Stimulated activated naive CD8-positive, alpha-beta T cell treated with anti-CD3 and anti-CD28 coated beads, Interleukin-15, Interleukin-2, amounts not matched to agents 100 U/mL and 50 U/mL, for 24 hours (primary cell): ENCODE measurements at regions not wholly inside any gene's neighbourhood (a gene's known extent, or its start where the extent isn't known, plus 50 kb on each side); places are given as distances from the start of the nearest gene placed in this dataset.
A peak's percentile ranks its signal among the peaks of the same experiment; 100 is the strongest.

Source experiments
- ATAC-seq: fragments of 150-1000 bp; cut with Tn5 transposase; one replicate; pipeline ENCODE4 v1.10.0; 2021
- DNase-seq: peaks from one replicate; pipeline ENCODE4 v3.0.0; 2021

DNA sequence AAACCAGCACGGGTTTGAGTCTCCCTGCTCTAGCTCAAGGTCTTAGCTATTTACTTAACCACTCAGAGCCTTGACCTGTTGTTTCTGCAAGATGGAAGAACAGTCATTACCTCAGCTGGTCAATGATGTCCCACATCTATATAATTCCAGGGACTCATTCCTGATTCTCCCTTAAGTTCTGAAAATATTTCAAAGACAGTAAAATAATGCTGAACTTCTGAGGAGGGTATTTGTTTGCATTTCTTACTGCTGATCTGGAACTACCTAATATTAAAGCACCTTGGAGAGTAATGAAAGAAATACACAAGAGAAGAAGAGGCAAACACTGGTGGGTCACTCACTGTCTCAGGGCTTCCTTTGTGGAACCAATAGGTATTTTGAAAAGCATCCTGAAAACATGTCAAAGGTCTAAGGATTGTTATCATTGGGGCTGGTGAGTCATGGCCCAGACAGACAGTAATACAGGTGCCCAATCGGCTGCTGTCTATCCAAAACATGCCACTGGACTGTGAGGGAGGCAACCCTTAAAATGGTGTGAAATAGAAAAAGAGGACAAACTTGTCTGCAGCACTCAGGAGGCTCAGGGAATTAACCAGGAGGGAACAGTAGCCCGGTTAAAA is 88.7 kb upstream of the EGLN3 start:
- DNase-seq (no peak), ATAC-seq (no peak)

DNA sequence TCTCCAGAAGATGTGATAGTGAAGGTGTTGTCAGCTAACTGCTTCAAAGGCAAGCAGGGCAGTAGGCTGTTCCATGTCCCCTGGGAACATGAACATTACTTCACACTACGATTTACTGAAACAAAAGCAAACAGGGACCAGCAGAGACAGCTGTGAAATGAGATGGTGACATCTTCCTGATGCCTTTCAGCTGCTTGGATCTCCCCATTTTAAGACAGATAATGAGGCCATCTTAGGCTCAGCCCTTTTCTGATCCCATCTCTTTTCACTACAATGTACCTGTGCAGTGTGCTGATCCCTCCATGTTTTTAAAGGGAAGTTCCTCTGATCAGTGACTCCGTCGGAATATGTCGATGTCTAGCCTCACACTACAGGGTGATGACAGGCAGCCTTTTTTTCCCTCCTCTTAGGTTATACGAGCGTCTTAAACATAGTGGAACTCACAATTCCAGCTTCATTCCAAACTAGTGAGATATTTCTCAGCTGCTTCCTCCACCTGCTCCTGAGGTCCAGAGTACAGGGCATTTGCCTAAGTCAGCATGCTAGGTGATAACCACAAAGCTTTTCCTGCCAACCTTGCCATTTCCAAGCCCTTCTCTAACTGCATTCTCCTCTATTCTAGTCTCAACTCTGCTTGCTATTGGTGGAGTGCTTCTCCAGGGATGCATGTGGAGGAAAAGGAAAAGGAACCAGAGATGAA is 87.6 kb upstream of the EGLN3 start:
- ATAC-seq (no peak), DNase-seq (no peak)

DNA sequence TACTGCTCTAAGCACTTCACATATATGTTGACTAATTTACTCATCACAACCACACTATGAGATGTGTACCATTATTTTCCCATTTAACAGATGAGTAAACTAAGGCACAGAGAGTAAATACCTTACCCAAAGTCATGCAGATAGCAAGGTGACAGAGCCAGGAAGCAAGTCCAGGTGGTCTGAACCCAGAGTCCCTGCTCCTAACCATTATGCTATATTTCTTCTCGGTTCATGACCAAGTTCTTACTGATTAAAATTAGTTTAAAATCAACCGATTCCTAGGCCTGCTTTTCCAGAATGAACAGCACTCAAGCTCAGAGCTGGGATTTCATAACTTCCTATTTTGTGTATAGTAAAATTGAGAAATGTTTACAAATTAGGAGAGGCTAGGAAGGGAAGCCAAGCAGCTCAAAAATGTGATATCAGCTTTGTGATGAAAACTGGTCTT is 85.5 kb upstream of the EGLN3 start:
- no peak for DNase-seq
- ATAC-seq: no peak

DNA sequence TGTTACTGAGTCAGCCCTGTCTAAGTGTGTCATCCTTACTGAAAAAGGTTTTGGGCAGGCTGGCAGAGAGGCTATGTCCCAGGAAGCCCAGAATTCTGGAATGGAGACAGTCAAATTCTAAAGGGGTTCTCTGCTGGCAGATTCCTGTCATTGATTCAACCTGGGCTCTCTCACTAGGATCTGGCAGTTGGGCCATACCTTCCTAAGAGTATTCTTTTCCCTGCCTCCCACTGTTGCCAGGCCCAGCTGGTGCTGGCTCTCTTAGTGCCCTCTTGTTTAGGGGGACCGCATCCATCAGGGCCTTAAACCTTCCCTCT is 85.0 kb upstream of the EGLN3 start:
- no peak for ATAC-seq
- no peak for DNase-seq

DNA sequence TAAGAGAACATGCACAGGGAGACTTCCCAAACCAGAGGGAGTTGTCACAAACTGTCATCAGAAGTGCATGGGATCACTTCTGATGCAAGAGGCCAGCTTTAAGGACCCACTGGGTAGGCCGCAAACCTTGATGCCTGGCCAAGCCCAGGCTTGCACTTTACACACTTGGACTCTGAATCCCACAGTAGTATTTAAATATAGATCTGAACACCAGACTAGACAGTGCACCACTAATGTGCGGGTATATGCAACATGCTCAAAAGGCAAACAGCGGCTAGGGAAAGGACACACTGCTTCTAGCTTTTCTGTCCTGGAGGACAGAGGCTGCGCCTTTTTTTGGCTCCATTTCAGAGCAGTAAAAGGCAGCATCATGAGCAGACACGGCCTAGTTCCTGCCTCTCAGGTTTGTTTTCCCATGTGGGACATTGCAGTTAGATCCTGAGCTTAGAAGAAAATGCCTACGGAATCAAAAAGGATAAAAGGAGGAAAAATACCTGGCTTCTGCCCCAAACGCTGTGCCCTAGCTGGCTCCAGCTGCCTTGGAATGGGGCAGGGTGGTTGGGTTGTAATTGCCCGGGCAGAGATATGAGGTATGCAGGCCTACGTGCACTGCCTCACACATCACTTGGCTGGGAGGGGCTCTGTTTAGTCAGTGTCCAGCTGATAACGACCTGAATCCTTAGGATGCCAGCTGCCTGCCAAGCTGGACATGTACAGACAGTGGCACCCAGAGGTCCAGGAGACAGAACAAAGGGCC is 84.5 kb upstream of the EGLN3 start:
- DNase-seq (no peak), ATAC-seq (no peak)

DNA sequence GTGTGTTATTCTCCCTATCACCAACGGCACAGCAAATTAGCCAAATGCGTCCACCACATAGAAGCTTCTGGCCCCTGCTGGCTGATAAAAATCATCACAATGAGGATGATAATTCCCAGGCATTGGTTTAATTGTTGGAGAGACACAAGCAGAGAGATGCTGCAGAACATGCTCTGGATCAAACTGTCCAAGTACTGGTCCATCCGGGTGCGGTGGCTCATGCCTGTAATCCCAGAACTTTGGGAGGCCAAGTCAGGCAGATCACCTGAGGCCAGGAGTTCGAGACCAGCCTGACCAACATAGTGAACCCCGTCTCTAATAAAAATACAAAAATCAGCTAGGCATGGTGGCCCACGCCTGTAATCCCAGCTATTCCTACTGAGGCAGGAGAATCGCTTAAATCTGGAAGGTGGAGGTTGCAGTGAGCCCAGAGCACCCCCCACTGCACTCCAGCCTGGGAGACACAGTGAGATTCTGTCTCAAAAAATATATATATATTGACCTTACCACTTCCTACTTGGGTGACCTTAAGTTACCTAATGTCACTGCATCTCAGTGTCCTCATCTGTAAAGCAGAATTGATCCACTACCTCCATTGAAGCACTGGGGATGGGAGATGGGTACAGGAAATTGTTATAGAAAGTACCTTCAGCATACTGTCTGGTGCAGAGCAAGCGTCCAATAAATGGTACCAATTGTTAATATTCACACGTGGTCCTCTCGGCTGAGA is 83.7 kb upstream of the EGLN3 start:
- no peak for DNase-seq
- no peak for ATAC-seq

DNA sequence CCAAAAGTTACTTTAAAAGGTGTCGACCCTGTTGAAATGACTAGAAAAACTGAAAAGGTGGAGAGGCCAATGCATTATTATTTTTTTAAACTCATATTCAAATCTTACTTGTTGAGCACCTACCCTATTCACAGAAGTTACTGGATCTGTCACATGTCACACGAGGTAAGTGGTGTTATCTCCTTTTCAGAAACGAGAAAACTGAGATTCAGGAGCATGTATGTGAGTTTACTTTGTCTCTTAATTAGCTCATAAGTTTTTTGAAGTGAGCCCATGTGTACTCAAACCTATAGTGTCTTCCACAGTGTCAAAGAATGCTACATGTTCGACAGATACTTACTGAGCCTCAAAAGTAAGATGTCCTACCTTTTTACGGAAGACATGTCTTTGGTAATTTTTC is 81.8 kb upstream of the EGLN3 start:
- DNase-seq: no peak
- ATAC-seq: no peak

DNA sequence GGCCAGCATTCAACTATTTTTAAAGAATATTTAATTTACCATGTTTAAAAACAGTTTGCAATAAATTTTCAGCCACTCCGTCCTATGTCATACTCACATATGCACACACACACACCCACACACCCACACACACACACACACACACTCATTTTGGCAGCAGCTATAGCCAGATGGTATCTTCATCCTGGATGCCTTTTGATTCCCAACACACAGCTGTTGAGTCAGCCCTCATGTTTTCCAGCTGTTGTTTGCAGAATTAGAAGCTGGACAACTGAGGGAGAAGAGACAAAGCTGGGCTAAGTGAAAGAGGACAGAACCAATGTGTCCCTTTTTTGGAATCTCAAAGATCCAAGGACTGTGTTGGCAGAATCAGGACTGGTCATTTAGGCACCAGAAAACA is 80.0 kb upstream of the EGLN3 start:
- DNase-seq (no peak), ATAC-seq (no peak)

DNA sequence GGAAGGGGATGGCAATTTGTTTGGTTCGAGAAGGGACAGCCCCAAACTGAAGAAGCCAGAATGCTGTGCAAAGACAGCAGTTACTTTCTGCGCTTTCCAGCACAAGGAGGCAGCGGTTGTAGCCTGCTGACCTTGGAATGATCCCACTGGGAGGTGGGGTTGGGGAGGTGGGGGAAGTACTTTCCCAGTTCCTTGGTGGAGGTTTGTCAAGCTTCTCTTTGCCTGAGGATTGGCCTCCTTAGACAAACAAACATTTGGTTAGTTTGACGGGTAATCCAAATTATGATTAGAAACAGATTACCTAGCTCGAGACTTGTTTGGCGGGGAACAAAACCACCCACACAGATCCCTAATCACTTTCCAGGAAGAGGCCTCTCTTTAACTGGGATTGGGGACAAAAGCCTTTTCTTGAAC is 79.1 kb upstream of the EGLN3 start:
- no peak for DNase-seq
- no peak for ATAC-seq

DNA sequence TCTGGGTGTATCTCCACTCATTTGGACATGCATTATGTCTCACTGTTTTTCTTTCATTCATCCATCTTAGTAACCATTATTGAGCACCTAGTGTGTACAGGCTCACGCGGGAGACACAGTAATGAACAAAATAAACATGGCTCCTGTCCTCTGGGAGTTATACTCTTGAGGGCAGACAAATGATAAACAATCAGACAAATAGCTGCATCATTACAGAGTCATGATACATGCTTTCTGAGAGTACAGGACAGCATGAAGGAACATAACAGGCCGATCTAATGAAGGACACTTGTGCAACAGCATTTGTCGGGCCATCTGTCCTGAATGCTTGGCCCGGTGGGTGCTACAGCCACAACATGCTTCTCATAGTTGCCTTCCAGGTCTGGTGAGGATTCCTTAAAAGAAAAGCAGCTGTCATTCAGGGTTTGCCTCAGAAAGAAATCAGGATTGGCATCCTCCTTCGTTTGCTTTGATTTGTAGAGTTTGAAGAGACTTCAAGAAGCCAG is 77.2 kb upstream of the EGLN3 start:
- DNase-seq (no peak), ATAC-seq (no peak)

DNA sequence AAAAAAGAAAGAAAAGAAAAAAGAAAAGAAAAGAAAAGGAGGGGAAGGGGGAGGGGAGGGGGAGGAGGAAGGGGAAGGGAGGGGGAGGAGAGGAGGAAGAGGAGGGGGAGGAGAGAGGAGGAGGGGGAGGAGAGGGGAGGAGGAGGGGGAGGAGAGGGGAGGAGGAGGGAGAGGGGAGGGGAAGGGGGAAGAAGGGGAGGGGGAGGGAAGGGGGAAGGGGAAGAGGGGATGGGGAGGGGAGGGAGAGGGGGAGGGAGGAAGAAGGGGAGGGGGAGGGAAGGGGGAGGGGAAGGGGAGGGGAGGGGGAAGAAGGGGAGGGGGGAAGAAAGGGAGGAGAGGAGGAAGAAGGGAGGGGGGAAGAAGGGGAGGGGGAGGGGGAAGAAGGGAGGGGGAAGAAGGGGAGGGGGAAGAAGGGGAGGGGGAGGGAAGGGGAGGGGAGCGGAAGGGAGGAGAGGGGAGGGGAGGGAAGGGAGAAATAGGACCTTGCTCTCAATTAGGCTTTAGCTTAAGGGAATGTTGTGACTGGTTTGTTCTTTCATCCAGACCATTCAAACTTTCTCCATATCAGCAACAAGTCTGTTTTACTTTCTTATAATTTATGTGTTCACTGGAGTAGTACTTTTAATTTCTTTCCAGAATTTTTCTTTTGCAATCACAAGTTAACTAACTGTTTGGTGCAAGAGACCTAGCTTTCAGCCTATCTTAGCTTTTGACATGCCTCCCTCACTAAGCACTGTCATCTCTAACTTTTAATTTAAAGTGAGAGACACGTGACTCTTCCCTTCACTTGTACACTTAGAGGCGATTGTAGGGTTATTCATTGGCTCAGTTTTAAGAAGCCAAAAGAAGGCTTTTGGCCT is 76.5 kb upstream of the EGLN3 start:
- DNase-seq (no peak), ATAC-seq (no peak)

DNA sequence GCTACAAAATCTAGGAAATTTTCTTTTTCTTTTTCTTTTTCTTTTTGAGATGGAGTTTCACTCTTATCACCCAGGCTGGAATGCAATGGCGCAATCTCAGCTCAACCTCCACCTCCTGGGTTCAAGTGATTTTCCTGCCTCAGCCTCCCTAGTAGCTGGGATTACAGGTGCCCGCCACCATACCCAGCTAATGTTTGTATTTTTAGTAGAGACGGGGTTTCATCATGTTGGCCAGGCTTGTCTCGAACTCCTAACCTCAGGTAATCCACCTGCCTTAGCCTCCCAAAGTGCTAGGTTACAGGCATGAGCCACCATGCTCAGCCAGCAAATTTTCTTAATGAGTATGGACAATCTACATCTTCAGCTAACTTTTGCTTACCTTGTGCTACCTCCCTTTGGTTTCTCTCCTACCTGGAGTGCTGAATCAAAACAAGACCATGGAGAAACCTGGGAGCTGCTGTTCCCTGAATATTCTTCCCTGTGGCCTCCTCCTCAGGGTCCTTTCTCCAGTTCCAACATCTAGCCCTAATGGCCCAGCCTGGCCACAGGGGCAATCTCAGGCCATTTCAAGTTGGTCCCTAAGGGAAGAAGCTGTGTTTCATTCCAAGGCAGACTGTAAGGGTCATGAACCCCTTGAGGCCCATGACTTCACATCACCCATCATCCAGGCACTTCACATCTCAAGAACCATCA is 74.6 kb upstream of the EGLN3 start:
- no peak for DNase-seq

DNA sequence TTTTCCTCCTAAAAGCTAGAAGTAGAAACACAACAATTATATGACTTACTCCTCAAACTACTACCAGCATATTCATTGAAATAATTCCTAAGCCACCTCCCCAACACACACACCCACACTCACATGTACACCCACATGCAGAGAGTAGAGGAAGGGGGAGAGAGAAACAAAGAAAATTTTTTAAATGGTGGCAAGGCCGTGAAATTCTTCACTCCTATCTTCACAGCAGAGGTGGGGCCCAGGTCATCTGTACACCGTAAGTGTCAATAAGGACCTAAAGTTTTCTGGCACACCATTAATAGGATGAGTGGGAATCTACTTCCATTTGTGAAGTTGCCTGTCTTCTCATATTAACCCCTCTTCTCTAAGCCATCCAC is 73.9 kb upstream of the EGLN3 start:
- ATAC-seq: no peak
- no peak for DNase-seq

More for the DNA sequence above, 74.6 kb upstream of the EGLN3 start:
- ATAC-seq: no peak

DNA sequence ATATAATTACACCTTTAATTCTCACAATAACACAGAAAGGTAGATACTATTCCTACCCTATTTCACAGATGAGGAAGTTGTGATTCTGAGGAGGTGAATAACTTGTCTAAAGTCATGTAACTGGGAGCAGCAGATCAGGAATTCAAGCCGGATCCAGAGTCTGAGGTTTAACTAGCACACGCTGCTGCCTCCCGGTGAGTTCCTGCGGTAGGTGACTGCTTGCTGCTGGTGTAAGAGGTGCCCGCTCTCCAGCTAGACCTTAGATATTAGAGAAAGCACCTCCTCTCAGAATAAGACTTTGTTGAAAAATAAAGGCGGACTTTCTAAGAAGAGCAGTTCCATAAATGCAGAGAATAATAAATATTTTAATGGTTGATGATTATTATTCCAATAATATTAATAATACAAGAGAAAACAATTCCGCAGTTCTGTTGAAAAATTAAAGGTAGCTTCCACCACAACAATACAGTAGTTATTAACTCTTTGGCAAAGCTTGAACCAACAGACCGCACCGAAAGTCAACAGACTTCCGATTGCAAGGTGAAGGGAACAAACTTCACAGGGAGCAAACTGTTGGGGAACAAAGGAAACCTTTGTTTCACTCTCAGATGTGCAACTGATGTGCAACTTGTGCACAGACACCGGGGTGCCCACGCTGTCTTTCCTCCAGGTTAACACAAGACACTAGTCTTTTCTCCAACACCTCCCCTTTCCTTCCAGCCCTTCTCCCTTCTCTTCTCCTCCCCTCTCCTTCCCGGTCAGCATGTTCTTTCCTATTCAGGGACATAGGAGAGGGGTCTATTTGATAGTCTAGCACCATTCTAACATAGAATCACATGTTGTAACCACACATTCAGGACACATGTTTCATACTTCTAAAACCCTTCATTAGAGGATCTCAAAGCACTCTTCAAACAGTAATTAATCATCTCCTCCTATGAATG is 73.2 kb upstream of the EGLN3 start:
- ATAC-seq: no peak
- no peak for DNase-seq

DNA sequence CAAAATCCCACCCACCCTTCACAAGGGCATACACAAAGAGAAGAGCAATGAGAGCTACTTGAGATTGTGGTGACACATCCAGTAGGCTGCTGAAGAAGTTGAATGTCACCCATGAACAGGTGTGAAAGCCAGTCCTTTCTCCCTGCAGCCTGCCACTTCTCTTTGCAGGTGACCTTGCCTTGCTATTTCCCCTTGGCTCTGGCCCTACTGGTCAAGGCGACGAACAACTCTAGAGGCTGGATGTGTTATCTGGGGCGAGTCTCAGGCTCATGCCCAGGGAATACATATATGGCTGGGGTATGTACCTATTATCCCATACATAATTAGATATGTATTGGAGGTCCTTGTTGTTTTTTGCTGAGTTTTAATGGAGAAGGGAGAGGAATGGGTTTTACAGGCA is 70.2 kb upstream of the EGLN3 start:
- DNase-seq (no peak), ATAC-seq (no peak)

DNA sequence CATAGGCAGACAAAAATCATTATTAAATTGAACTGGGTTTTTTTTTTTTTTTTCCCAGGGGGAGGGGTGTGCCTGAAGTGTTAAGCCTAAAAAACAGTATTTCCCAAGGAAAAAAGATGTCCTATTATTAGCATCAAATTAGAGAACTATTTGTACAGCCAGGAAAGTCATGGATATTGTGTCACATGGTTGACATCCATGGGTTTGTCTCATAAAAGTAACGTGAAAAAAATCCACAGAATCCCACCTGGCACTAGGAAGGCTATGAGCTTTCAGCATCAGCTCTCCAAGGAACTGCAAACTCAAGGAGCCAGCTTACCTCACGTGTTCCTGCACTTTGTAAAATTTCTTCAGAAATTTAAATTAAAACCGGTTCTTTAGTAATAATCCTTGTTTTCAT is 69.1 kb upstream of the EGLN3 start:
- ATAC-seq: no peak
- no peak for DNase-seq

DNA sequence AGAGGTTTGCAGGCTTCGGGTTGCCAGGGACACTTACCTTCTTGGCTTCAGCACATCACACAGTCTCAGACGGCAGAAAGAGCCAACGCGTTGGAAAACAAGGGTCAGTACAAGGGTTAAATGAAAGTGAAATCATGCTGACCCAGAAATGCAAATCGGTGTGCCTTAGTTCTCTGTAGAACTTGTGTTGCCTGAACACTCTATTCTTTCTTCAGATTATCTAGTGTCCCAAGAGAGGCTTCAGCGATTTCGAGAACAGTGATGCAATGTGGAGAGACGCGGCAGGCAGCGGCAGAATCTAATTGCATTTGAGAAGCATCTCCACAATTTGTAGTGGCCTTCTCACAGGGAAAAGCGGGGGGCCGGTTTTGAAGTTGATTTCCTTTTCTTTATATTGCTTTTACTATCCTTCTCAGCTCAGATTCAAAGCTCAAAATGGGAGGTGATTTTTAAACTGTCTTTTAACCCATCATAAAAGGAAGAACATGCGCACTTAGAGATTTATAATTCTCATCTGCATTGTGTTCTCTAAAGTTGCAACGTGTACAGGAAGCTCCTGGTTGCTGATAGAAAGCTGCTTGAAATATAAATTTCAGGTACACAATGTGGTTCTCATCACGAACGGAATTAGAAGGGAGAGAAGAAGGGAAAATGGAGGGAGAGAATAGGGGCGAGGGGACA is 67.8 kb upstream of the EGLN3 start:
- ATAC-seq (peak; percentile 77), DNase-seq (no peak)

DNA sequence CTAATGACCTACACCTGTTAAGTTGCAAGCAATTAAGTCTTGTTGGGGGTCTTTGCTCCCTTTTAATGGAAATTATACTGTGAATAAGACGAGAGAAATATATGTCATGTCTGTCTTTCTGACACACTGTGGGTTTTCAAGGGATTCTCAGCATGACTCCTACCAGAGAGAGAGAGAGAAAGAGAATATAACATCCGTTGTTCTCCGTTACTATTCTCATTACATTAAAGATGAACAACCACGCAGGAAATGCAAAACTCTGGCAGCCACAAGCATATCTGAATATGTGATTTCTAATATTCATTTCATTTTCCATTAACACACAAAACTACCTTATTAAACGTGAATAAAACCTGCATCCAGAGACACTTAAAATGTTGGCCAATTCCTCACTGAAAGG is 67.3 kb upstream of the EGLN3 start:
- no peak for DNase-seq

DNA sequence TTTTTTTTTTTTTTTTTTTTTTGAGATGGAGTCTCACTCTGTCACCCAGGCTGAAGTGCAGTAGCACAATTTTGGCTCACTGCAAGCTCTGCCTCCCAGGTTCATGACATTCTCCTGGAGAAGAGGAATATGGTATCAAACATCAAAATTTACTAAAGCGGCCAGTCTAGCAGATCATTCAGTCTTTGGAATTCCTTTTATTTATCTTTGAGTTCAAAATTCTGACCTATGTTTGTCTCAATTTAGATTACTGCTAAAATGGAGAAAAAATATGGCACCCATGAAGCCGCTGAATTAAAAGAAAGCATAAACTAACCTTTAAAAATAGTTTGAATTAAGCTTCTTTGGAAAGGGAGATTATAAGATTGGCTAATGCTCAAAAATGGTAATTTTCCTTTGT is 64.5 kb upstream of the EGLN3 start:
- ATAC-seq: no peak

More for the DNA sequence above, 67.3 kb upstream of the EGLN3 start:
- ATAC-seq: peak; percentile 75

More for the DNA sequence above, 64.5 kb upstream of the EGLN3 start:
- no peak for DNase-seq
